ENCODE measurements at regions not wholly inside any gene's neighbourhood (a gene's known extent, or its start where the extent isn't known, plus 50 kb on each side); places are given as distances from the start of the nearest gene placed in this dataset.

DNA sequence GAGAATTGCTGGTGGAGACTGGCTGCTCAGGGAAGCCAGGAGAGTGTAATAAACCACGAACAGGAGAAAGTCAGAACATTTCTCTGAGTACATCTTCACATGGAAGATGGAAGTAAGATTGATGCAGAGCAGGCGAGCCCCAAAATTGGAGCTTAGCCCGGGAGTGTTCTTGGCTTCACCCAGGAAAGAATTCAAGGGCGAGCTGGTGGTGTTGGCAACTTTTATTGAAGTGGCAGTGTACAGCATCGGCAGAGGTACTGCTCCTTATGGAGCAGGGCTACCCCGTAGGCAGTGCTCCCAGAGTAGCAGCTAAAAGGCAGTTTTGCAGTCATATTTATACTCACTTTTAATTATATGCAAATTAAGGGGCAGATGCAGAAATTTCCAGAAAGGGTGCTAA is 281.4 kb upstream of the MEX3C start:
- no peaks in the 10 kb centered on the region for H3K27me3 Mint-ChIP-seq (ENCODE audit: unreplicated experiment)
- no peak for DNase-seq (ENCODE audit: low spot score)
- no peaks in the 10 kb centered on the region for H3K4me1 Mint-ChIP-seq (ENCODE audit: unreplicated experiment)
- no peak overlapping the region for H3K27ac Mint-ChIP-seq (ENCODE audit: unreplicated experiment)
- TF ChIP-seq, protein P1, sequence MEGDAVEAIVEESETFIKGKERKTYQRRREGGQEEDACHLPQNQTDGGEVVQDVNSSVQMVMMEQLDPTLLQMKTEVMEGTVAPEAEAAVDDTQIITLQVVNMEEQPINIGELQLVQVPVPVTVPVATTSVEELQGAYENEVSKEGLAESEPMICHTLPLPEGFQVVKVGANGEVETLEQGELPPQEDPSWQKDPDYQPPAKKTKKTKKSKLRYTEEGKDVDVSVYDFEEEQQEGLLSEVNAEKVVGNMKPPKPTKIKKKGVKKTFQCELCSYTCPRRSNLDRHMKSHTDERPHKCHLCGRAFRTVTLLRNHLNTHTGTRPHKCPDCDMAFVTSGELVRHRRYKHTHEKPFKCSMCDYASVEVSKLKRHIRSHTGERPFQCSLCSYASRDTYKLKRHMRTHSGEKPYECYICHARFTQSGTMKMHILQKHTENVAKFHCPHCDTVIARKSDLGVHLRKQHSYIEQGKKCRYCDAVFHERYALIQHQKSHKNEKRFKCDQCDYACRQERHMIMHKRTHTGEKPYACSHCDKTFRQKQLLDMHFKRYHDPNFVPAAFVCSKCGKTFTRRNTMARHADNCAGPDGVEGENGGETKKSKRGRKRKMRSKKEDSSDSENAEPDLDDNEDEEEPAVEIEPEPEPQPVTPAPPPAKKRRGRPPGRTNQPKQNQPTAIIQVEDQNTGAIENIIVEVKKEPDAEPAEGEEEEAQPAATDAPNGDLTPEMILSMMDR (IDR thresholded peaks at IDR 0.05; ENCODE audit: unreplicated experiment) = no peak
- H3K36me3 Mint-ChIP-seq (ENCODE audit: low read depth, unreplicated experiment) = no peaks in the 10 kb centered on the region
- H3K4me3 Mint-ChIP-seq (ENCODE audit: unreplicated experiment) = no peak overlapping the region
- H3K9me3 Mint-ChIP-seq (ENCODE audit: unreplicated experiment) = no peaks in the 10 kb centered on the region

DNA sequence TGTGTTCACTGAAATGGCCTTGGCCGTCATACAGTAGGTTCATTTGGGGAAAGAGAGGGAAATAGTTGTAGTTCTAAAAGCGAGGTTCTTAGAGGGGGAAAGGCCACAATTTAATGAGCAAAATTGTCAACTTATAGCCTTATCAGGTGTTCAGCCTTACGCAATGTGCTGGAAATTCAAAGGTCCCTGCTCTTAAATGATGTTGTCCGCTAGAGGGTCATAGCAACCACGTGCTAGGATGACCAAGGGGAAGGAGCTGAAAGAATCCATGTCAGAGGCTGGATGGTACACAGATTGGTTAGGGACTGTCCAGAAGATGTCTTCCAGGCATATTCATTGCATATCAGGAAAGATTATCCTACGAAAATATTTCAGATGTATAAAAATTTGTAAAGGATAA is 282.3 kb upstream of the MEX3C start:
- Mint-ChIP-seq H3K27me3 (ENCODE audit: unreplicated experiment) (no peaks in the 10 kb centered on the region), H3K4me3 (ENCODE audit: unreplicated experiment) (no peak overlapping the region), H3K9me3 (ENCODE audit: unreplicated experiment) (no peaks in the 10 kb centered on the region), H3K36me3 (ENCODE audit: low read depth, unreplicated experiment) (no peaks in the 10 kb centered on the region), H3K27ac (ENCODE audit: unreplicated experiment) (no peak overlapping the region), H3K4me1 (ENCODE audit: unreplicated experiment) (peaks cover 7% of the 10 kb centered on the region)
- no peak for DNase-seq (ENCODE audit: low spot score)
- TF ChIP-seq, protein P1 (IDR thresholded peaks at IDR 0.05; ENCODE audit: unreplicated experiment) = no peak

DNA sequence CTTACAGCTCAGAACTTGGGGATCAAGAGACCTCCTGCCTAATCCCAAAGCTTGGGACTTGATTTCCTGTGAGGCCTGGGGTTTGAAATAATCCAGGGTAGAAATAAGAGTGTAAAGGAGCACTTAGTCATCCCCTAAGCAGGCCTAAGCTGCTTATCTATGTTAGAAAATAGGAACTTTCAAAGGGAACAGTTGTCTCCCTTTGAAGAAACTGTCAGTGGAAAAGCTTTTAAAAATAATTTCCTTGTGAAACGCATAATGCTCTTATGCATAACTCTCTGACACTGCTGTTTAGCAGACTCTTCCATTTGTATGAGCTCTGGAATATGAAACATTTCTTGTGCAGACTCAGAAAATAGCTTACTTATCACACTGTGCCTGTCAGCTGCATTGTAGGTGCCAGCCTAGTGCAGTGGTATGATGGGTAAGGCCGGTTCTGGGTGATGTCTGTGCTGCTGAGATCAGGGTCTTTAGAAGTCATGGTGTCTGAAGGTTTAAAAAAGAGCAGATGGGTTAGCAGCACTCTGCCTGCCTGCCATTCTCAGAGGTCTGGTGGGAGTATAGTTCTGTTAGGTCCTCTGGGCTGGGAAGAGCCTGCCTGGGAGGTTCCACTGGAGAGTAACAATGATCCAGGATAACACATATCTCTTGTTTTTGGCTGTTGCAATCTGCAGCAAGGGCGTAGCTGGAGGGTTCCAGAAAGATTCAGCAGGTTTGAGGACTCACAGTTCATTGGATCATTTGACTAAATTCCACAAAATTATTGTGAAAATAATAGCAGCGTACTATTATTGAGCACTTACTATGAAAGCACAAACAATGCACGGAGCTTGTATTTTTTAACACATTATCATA is 283.2 kb upstream of the MEX3C start:
- H3K27ac Mint-ChIP-seq (ENCODE audit: unreplicated experiment) = no peak overlapping the region
- TF ChIP-seq, protein P1 (IDR thresholded peaks at IDR 0.05; ENCODE audit: unreplicated experiment) = no peak
- no peaks in the 10 kb centered on the region for H3K27me3 Mint-ChIP-seq (ENCODE audit: unreplicated experiment)
- no peak overlapping the region for H3K4me3 Mint-ChIP-seq (ENCODE audit: unreplicated experiment)
- H3K4me1 Mint-ChIP-seq (ENCODE audit: unreplicated experiment) = peaks cover 15% of the 10 kb centered on the region
- H3K9me3 Mint-ChIP-seq (ENCODE audit: unreplicated experiment) = no peaks in the 10 kb centered on the region
- DNase-seq (ENCODE audit: low spot score) = no peak
- no peaks in the 10 kb centered on the region for H3K36me3 Mint-ChIP-seq (ENCODE audit: low read depth, unreplicated experiment)

DNA sequence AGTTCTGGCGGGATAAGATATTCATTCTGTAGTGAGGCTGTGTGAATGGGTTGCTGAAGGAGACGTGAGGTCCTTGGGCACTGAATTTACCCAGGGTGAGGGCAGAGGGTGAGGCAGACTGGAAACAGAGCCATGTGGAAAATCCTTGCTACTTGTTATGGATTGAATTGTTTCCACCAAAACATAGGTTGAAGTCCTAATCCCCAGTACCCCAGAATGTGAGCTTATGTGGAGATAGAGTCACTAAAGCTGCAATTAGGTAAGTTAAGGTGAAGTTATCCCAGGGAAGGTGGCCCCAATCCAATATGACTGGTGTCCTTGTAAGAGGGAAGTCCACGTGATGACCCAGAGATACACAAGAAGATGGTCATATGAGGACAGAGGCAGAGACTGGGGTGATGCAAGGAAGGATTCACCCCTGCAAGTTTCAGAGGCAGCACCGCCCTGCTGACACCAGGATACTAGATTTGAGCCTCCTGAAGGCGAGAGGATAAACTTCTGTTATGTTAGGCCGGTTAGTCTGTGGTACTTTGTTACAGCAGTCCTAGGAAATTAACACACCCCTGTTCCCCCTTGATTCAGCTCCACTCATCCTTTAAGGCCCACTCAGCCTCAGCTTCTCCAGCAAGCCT is 289.4 kb upstream of the MEX3C start:
- Mint-ChIP-seq H3K4me3 (ENCODE audit: unreplicated experiment) (no peak overlapping the region), H3K4me1 (ENCODE audit: unreplicated experiment) (peaks cover 17% of the 10 kb centered on the region), H3K36me3 (ENCODE audit: low read depth, unreplicated experiment) (no peaks in the 10 kb centered on the region), H3K27ac (ENCODE audit: unreplicated experiment) (no peak overlapping the region), H3K9me3 (ENCODE audit: unreplicated experiment) (no peaks in the 10 kb centered on the region), H3K27me3 (ENCODE audit: unreplicated experiment) (no peaks in the 10 kb centered on the region)
- TF ChIP-seq, protein P1 (IDR thresholded peaks at IDR 0.05; ENCODE audit: unreplicated experiment) = no peak
- no peak for DNase-seq (ENCODE audit: low spot score)

DNA sequence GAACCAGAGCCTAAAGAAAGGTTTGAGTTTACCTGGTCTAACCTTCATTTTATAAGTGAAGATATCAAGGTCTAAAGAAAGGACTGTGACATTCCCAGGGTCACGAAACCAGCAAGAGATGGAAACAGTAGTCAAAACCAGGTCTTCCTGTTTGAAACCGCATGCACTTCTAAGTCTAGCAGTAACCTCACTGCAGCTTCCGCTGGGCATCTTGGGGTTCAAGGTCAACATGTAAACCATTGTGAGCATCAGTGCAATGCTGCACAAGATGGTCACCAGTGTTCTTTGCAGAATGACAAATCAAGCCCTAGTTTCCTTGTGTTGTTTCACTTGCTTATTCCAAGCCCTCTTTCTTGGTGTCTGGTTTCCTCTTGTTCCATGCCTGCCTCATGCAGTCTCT is 292.9 kb upstream of the MEX3C start:
- Mint-ChIP-seq H3K27me3 (ENCODE audit: unreplicated experiment) (no peaks in the 10 kb centered on the region), H3K4me3 (ENCODE audit: unreplicated experiment) (no peak overlapping the region), H3K27ac (ENCODE audit: unreplicated experiment) (no peak overlapping the region), H3K4me1 (ENCODE audit: unreplicated experiment) (peaks cover 3% of the 10 kb centered on the region), H3K36me3 (ENCODE audit: low read depth, unreplicated experiment) (no peaks in the 10 kb centered on the region), H3K9me3 (ENCODE audit: unreplicated experiment) (no peaks in the 10 kb centered on the region)
- no peak for DNase-seq (ENCODE audit: low spot score)
- TF ChIP-seq, protein P1 (IDR thresholded peaks at IDR 0.05; ENCODE audit: unreplicated experiment) = no peak

All from endothelial cell (in vitro differentiated cells).